HG02973 (cell line): ENCODE measurements at regions not wholly inside any gene's neighbourhood (a gene's known extent, or its start where the extent isn't known, plus 50 kb on each side); places are given as distances from the start of the nearest gene placed in this dataset.

Experiments
- ATAC-seq: cut with Tn5 transposase; IDR thresholded peaks from one replicate; pipeline ENCODE4 v1.9.1; 2021; ENCODE audit warnings: moderate library complexity; ENCODE audit not compliant: unreplicated experiment

- ATAC-seq: peak; percentile 79
These were observed 53.7 kb upstream of the KDM4C start for GRCh38 chr9:6703898-6704639.

GRCh38 chr9:6702707-6703106 lies 55.1 kb upstream of the KDM4C start:
- no peak for ATAC-seq

- ATAC-seq: no peak
These were observed 50.6 kb upstream of the GLDC start for GRCh38 chr9:6696178-6696577.

GRCh38 chr9:6695121-6695814 lies 49.7 kb upstream of the GLDC start:
- ATAC-seq: no peak
